Mucosa of gallbladder (tissue), 1 donor: ENCODE measurements at regions not wholly inside any gene's neighbourhood (a gene's known extent, or its start where the extent isn't known, plus 50 kb on each side); places are given as distances from the start of the nearest gene placed in this dataset.
A peak's percentile ranks its signal among the peaks of the same experiment; 100 is the strongest.
"Not testable (repeated sequence)": the region's sequence is repeated elsewhere in the genome, so short reads cannot be mapped to it uniquely, and the experiment has no call there.

Experiments used
- DNase-seq: peaks from one replicate; pipeline ENCODE4 v3.0.0-alpha.2; 2020; ENCODE audit warnings: low spot score
- donor health status: DM: no; HTN: no; CAD: no.

DNA sequence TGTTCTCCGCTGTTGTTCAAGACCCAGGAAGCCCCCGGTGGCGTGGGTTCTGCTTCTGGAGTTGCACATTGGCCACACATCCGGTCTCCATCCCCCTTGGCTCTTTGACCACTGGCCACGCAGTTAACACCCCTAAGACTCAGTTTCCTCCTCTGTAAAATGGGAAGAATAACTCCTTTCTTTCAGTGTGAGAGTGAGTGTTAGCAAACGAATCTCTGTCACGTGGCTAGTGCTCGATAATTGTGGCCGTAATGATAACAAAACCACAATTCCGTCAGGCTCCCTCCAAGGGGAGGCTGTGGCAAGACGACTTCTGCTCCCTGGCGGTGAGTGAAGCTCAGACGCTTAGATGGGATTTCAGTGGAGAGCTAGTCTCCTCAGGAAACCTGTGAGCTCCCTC, 315.2 kb upstream of the B3GAT1 start:
- DNase-seq, result no peak

DNA sequence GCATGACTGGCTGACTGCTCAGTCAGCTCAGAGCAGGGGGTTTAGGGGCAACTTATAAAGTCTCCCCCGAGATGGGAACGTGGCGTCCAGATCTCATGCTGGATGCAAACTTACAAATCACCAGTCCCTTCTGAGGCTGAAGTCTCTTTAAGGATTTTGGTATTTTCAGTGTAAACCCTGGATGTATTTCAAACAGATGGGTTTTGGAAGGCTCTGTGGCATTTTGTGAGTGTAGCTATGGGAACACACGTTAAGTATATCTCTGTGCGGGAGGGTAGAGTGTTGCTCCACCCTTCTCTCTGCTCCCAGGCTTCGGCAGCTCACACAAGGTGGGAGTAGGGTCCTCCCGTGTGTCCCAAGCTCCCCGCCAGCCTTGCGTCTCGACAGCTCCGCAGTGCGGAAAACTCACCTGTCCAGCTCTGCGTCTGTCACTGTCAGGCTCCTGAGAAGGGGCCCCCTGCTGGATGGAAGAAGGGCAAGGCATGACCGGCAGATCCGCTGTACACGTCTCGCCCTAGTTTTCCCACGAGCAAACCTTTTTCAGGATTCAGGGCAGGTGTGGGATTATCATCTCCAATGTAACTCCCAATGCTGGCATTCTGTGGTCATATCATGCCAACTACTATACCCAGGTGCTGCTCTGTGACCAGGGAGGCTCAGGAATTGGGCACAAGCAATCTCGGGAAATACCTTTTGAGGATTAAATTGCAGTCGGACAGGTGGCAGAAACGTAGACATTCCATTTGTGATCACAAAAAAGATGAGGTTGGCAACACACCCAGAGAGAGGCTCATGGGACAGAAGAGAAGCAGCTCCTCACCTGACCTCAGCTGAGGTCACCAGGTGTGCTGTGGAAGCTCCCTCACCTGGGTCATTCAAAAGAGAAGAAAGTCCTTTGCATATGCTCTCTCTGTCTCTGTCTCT, 313.9 kb upstream of the B3GAT1 start:
- DNase-seq, result peak; percentile 55

DNA sequence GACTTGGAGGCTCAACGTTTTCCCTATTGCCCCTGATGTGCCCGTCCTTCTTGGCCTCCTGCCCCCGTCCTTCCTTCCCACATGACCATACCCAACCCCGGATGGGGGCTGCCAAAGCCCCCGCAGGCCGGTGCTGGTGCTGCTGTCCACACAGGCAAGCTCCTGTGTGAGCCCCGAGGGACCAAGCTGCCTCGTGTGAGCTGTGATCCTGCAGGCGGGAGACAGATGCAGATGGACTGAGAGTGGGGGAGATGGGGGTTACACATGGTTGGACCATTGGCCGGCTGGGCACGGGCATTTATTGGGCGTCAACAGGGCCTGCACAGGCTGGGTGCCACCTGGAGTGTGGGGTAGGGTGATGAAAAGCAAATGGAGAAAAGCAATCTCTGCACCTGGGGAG, 313.2 kb upstream of the B3GAT1 start:
- DNase-seq, result no peak

DNA sequence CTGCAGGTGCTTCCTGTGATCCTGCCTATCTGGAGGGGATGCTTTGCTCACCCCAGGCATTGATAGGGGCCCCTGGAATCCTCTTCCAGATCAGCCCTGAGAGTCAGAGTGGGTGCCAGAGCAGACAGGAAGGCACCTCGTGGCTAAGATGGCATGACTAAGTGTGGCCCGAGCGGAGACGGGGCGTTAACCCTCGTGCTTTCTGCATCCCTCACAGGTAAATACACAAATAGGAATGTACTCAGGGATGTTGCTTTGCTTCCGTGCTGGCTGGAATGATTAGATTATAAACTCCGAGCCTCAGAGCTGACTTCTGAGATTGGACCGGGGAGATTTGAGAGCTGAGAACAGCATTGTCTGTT, 312.7 kb upstream of the B3GAT1 start:
- no peak for DNase-seq

DNA sequence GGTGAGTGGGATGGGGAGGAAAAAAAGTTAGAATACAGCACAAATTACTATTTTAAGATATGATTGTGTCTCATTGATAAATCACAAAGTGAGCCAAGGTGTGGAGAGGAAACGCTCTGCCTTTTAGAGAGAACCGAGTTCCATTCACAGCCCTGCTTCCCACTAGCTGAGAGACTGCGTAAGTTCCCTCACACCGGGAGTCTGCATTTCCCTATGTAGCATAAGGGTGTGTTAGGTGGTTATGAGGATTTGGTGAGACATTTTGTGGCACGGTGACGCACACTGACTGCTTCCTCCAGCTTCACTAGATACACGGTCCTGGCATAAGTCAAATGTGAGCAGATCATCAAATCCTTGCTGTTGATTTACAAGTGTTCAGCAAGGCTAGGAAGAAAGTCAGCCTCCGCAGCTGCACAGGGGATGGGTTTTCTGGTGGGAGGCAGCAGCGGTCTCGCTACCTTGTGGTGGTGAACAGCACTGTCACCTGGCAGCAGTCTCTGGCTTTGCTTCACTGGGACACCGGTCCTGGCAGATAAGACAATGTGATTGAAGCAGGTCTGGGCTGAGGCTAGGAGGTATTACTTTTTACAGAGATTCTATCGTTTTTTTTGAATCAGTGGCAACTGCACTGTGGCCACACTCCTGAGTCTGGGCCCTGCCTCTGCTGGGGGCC, 312.2 kb upstream of the B3GAT1 start:
- DNase-seq, result no peak

GRCh38 chr11:134720691-134721070, 308.6 kb upstream of the B3GAT1 start:
- not testable (repeated sequence) for DNase-seq

DNA sequence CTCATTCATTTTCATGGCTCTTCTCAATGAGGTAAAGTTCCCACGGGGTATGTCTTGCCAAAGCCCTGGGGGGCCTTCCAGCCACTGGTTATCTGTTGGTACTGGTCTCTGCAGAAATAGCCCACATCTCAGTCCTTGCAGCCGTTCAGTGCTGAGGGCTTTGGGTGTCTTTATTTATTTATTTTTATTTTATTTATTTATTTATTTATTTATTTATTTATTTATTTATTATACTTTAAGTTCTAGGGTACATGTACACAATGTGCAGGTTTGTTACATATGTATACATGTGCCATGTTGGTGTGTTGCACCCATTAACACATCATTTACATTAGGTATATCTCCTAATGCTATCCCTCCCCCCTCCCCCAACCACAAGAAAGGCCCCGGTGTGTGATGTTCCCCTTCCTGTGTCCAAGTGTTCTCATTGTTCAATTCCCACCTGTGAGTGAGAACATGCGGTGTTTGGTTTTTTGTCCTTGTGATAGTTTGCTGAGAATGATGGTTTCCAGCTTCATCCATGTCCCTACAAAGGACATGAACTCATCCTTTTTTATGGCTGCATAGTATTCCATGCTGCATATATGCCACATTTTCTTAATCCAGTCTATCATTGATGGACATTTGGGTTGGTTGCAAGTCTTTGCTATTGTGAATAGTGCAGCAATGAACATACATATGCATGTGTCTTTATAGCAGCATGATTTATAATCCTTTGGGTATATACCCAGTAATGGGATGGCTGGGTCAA, 308.1 kb upstream of the B3GAT1 start:
- DNase-seq, result not testable (repeated sequence)

- DNase-seq, result no peak
Observed at GRCh38 chr11:134719397-134719796, 307.4 kb upstream of the B3GAT1 start.

DNA sequence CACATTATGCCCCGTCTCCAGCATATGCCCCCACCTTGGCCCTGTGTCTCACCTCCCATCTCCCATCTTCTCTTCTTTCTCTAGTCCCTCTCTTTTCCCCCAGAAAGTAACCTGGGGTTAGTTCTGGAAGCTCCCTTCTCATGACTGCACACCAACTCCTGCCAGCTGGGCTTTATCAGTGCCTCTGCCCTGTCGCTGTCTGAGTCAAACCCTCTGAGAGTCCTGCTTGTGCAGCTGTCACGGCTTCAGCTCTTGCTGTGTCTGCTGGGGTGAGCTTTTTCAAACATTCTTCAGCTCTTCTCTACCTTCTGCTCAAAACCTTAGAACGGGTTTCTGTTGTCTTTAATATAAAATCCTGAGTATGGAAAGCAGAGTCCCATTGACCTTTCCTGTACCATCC, 304.5 kb upstream of the B3GAT1 start:
- DNase-seq, result no peak

GRCh38 chr11:134714021-134714656, 302.1 kb upstream of the B3GAT1 start:
- no peak for DNase-seq

DNA sequence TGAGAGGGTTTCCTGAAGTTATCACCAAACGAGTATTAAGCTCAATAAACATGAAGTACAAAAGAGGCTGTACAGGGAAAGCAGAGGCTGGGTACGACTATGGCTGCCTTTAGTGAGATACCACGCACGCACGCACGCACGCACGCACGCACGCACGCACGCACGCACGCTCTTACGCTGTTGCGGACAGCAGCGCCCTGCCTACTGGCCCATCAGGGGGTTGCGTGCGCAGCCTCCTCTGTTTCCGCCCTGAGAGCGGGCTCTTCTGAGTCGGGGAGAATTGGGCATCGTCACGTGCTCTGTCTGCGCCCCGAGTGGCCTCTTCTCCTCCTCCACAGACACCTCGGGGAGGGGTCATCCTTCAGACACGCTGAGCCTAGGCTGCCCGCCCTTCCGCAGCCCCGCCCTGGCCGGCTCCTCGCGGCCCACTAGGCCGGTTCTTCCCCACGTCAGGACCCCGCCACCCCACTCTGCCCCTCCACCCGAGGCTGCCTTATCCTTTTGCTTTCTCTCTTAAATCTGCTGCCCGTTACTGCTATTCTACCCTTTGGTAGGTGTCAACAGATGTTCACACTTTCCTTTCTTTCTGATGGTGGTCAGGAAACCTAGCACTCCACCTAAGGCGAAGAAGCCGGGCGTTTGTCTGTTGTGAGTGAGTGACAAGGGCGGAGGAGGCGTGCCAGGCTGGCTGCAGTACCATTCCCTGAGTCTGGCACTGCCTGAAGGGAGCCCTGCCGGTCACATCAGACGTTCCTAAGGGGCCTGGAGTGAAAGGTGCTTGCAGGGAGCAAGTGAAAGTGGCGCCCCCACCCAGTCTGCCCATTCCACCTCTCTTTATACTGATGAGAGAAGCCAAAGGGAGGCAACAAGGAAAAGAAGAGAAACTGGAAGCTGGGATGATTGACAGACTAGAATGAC, 300.4 kb upstream of the B3GAT1 start:
- DNase-seq, result no peak

DNA sequence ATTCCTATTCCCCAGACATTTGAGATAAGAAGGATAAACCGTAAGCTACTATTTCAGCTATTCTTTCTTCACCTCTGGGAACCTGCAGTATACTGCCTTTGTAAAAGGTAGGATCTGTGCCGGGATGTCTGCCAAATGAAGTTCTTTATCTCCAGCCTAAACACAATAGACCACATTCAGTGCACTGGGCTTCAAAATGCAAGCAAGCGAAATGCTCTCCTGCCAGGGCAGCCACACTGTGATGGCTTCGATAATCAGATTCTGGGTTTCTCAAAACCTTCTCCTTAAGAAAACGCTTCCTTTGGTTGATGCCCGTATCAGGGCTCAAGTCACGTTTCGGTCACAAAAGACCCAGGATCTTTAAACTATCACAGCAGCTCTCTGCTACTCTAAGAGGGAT, 299.5 kb upstream of the B3GAT1 start:
- peak; percentile 42 for DNase-seq

GRCh38 chr11:134710861-134711407, 298.9 kb upstream of the B3GAT1 start:
- no peak for DNase-seq

GRCh38 chr11:134705858-134706257, 293.8 kb upstream of the B3GAT1 start:
- no peak for DNase-seq

DNA sequence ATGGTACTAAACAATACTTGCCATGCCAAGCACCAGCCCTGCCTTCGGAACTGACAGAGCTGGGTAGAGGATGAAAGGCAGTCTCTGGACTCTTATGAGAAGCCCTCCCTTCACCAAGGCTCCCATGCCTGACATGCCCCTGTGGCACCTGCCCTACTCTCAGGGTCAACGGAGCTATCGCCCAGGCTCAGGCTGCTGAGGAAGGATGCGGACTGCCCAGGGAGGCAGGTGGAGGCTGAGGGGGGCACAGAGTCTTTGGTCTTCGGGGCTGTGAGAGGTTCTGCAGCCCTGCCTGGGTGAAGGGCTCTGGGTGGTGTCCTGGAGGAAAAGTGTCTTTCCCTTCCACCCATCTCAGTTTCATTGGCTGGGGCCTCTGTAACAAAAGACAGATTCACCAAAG, 290.8 kb upstream of the B3GAT1 start:
- DNase-seq, result no peak

DNA sequence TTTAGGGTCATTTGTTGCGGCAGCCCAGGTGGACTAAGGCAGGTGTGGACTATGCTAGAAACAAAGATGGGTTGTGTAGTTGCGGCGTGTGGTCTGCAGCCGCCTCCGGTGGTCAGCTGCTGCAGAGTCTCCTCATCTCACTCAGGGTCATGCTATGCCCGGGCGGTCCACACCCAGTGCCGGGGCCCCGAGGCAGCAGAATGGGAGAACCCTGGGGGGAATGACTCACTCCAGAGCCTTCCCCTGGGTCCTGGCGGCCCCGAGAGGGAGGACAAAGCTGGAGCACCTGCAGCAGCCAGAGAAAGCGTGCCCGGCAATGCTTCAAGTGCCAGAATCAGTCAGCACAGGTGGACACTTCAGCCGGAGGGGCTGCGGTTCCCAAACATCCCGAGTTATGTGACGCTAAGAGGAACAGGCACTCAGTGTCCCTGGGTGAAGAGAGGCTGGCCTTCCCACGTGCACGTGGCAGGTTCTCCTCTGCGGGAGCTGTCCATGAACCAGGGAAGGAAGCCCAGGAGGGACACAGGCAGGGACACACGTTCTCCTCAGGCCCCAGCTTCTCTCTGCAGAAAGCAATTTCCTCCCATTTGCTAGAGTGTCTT, 289.6 kb upstream of the B3GAT1 start:
- DNase-seq, result no peak

DNA sequence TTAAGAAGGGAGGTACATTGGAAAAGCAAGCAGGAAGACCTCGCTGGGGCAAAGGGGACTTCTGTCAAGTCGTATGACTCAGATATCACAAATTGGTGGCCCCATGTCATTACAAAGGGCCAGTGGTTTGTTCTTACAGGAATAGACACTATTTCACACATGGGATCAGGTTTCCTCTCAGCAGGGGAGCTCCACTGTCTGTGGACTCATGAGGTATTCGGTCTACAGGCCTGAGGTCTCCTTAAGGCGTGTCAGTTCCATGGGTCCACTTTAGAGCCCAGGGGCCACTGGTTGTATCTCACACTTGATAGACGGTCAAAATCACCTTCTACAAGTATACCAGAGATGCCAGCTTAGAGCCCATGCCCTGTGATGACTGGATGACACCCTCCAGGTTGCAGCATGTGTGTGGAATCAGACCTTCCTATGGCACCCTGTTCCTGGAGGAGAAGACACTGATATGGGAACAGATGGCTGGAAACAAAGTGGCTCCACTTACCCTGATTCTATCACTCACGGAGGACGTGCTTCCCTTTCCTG, 288.1 kb upstream of the B3GAT1 start:
- no peak for DNase-seq

GRCh38 chr11:134696455-134696854, 284.4 kb upstream of the B3GAT1 start:
- DNase-seq, result no peak

GRCh38 chr11:134691985-134692384, 279.9 kb upstream of the B3GAT1 start:
- DNase-seq, result no peak

DNA sequence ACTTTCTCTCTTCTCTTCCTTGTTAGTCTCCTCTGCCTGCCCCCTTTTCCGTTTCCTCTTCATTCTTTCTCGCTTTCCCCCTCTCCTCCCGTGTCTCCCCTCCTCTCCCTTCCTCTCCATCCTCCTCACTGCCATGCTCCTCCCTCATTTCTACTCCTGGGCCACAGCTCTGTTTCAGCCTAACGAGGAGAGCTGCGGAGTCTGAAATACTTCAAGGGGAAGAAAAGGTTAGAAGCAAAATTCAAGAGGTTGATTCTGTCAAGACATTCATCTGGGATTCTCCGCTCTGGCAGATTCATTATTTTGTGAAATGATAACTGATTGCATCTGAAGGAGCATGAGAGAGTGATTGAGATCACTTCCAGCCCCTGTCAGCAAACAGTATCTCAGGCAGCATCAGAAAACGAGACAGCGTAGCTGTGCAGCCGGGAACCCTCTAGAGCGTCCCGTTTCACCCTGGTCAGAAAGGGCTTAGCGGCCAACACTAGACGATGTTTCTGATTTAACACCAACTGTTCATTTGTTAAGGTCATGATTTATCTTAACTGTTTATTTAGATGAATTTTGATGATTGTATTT, 279.3 kb upstream of the B3GAT1 start:
- DNase-seq, result no peak
